Sciatic nerve (tissue), 2 donors: ENCODE measurements at regions not wholly inside any gene's neighbourhood (a gene's known extent, or its start where the extent isn't known, plus 50 kb on each side); places are given as distances from the start of the nearest gene placed in this dataset.

Experiments
- ATAC-seq: fragments of 200-7000 bp; cut with Tn5 transposase; one replicate; pipeline ENCODE4 v1.9.1; 2020; ENCODE audit warnings: mild to moderate bottlenecking, moderate library complexity
- DNase-seq: peaks from one replicate; pipeline ENCODE4 v3.0.0-alpha.2; 2020; ENCODE audit warnings: low spot score
- intact Hi-C: fragments of 100-400 bp; cut with DNase I; formaldehyde crosslinking; loops from one replicate; pipeline ENCODE4 v1.14.2; 2022
- donor health status: DM: no; HTN: no; CAD: no.
- donor health status: DM: no; HTN: no; CAD: no.

- DNase-seq (no peak), ATAC-seq (no peak)
- intact Hi-C loops, result no loop called here
These were observed 122.7 kb downstream of the NMUR2 start for GRCh38 chr5:152282331-152282730.

- DNase-seq (no peak), ATAC-seq (no peak)
- intact Hi-C loops, result no loop called here
These were observed 127.1 kb downstream of the NMUR2 start for GRCh38 chr5:152277936-152278335.

GRCh38 chr5:152274224-152274623 lies 130.9 kb downstream of the NMUR2 start:
- ATAC-seq (no peak), DNase-seq (no peak)
- intact Hi-C loops, result no loop called here

GRCh38 chr5:152271420-152271819 lies 133.7 kb downstream of the NMUR2 start:
- ATAC-seq (no peak), DNase-seq (no peak)
- intact Hi-C loops, result no loop called here

GRCh38 chr5:152270096-152270495 lies 135.0 kb downstream of the NMUR2 start:
- DNase-seq, result no peak
- intact Hi-C loops, result no loop called here
- no peak for ATAC-seq

- no peak for DNase-seq
- intact Hi-C loops, result no loop called here
- ATAC-seq, result no peak
These were observed 135.5 kb downstream of the NMUR2 start for GRCh38 chr5:152269533-152269932.

GRCh38 chr5:152264645-152265254 lies 140.3 kb downstream of the NMUR2 start:
- intact Hi-C loops, result no loop called here
- ATAC-seq (no peak), DNase-seq (no peak)

GRCh38 chr5:152262667-152263066 lies 142.4 kb downstream of the NMUR2 start:
- DNase-seq (no peak), ATAC-seq (no peak)
- intact Hi-C loops, result no loop called here

- intact Hi-C loops, result no loop called here
- DNase-seq (no peak), ATAC-seq (no peak)
These were observed 144.1 kb downstream of the NMUR2 start for GRCh38 chr5:152260940-152261339.

GRCh38 chr5:152259702-152260101 lies 145.4 kb downstream of the NMUR2 start:
- intact Hi-C loops, result no loop called here
- ATAC-seq (no peak), DNase-seq (no peak)

- ATAC-seq (no peak), DNase-seq (no peak)
- intact Hi-C loops, result no loop called here
These were observed 148.5 kb downstream of the NMUR2 start for GRCh38 chr5:152256580-152256979.

- intact Hi-C loops, result no loop called here
- DNase-seq (no peak), ATAC-seq (no peak)
These were observed 149.7 kb downstream of the NMUR2 start for GRCh38 chr5:152255411-152255810.

- no peak for ATAC-seq
- DNase-seq, result no peak
- intact Hi-C loops, result no loop called here
These were observed 157.2 kb downstream of the NMUR2 start for GRCh38 chr5:152247850-152248385.

GRCh38 chr5:152246401-152246800 lies 158.7 kb downstream of the NMUR2 start:
- ATAC-seq, result no peak
- intact Hi-C loops, result no loop called here
- no peak for DNase-seq

GRCh38 chr5:152237531-152237930 lies 167.5 kb downstream of the NMUR2 start:
- intact Hi-C loops, result no loop called here
- DNase-seq (no peak), ATAC-seq (no peak)

- intact Hi-C loops, result no loop called here
- ATAC-seq (no peak), DNase-seq (no peak)
These were observed 178.9 kb downstream of the NMUR2 start for GRCh38 chr5:152226191-152226590.

GRCh38 chr5:152221721-152222629 lies 183.1 kb downstream of the NMUR2 start:
- intact Hi-C loops, result no loop called here
- ATAC-seq (no peak), DNase-seq (no peak)

- intact Hi-C loops, result no loop called here
- DNase-seq (no peak), ATAC-seq (no peak)
These were observed 186.4 kb downstream of the NMUR2 start for GRCh38 chr5:152218694-152219093.

- ATAC-seq, result no peak
- intact Hi-C loops, result no loop called here
- DNase-seq, result no peak
These were observed 199.3 kb downstream of the NMUR2 start for GRCh38 chr5:152205804-152206203.

GRCh38 chr5:152202321-152202720 lies 202.8 kb downstream of the NMUR2 start:
- no peak for ATAC-seq
- intact Hi-C loops, result no loop called here
- no peak for DNase-seq
